ENCODE measurements at regions not wholly inside any gene's neighbourhood (a gene's known extent, or its start where the extent isn't known, plus 50 kb on each side); places are given as distances from the start of the nearest gene placed in this dataset.
A peak's percentile ranks its signal among the peaks of the same experiment; 100 is the strongest.
"Not testable (repeated sequence)": the region's sequence is repeated elsewhere in the genome, so short reads cannot be mapped to it uniquely, and the experiment has no call there.

DNA sequence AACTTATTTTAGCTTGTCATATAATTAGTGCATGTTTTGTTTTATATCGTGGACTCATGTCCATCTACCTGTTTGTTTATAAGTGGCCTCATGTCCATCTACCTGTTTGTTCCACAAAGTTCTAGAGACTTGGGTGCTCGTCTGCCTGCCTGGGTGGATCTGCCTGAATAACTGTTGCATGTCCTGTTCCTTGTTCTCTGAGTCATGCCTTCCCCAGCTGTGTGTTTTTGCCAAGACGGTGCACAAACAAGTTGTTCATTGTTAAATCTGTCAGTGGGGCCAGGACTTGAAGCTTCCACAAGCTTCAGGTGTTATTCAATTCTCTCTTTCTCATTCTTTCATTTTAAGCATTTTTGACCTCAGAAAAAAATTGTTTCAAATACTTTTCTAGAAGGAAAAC lies 358.0 kb upstream of the CITED2 start:
- H3K4me2 ChIP-seq (ENCODE audit: unreplicated experiment), result peak overlapping the region; percentile 45
- in situ Hi-C loops (cut with MboI), result no loop called here
- H3K27ac ChIP-seq, result peak overlapping the region; percentile 33
- no peaks in the 10 kb centered on the region for H3K9me3 ChIP-seq (ENCODE audit: low read depth)
- H3K36me3 ChIP-seq (ENCODE audit: low read depth), result no peaks in the 10 kb centered on the region
- peaks cover 14% of the 10 kb centered on the region for H3K4me1 ChIP-seq (ENCODE audit: insufficient read depth)
- H3F3A ChIP-seq (ENCODE audit: insufficient read depth), result peaks cover 9% of the 10 kb centered on the region; the same call in 1 of the 2 replicates
- peak overlapping the region; percentile 55 for H2AFZ ChIP-seq
- no peaks in the 10 kb centered on the region for H3K9me2 ChIP-seq (ENCODE audit: insufficient read depth)
- no peaks in the 10 kb centered on the region for H3K79me2 ChIP-seq (ENCODE audit: insufficient read depth)
- no peak overlapping the region for H3K9ac ChIP-seq
- peak; percentile 82 for DNase-seq
- no peak for TF ChIP-seq EZH2phosphoT487 (IDR thresholded peaks at IDR 0.05; ENCODE audit: insufficient read depth, low read depth)
- no peak for TF ChIP-seq EZH2 (IDR thresholded peaks at IDR 0.05; ENCODE audit: insufficient read depth, poor library complexity, severe bottlenecking)
- H3K27me3 ChIP-seq (replicated peaks; ENCODE audit: insufficient read depth), result no peaks in the 10 kb centered on the region
- no peaks in the 10 kb centered on the region for H4K20me1 ChIP-seq (ENCODE audit: insufficient read depth)
- H3K4me3 ChIP-seq, result no peak overlapping the region
- 6 to 11% methylated on average over 3 of the region's 3 CpGs for WGBS, 2 experiments (ENCODE audit: low coverage in 1 of 2, low lambda C conversion rate in 2 of 2, missing lambda C conversion rate in 2 of 2)

DNA sequence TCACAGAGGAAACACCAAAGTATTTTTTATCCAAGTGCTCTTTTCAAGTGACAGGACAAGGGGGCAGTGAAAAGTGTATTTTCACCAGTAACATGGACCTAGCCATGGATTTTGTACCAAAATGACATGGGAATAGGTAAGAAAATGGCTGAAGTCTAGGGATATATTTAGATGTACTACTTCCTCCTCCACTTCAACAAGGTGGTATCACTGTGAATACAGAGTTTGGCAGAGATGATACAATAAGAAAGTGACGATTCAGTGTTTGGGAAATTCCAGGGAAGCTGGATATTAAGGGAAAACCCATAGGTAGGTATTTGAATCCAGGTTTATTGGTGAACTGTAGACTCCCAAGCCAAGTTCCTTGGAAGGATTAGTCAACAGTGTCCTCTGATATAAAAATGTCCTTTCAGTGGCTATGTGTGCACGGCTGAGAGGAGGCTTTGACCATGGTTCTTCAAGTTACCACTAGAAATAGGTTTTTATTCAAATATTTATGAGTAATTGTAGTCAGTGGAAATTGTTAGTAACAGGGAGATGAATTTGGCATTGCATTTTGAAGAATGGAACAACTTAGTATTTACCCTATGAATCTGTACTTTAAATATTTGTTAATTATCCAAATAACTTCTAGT lies 356.0 kb upstream of the CITED2 start:
- Histone ChIP-seq H3K9me2 (ENCODE audit: insufficient read depth) (no peaks in the 10 kb centered on the region), H3K9ac (no peak overlapping the region), H2AFZ (no peak overlapping the region), H3K4me3 (no peak overlapping the region), H3K27ac (no peak overlapping the region), H3K36me3 (ENCODE audit: low read depth) (no peaks in the 10 kb centered on the region), H3K9me3 (ENCODE audit: low read depth) (no peaks in the 10 kb centered on the region), H3K27me3 (replicated peaks; ENCODE audit: insufficient read depth) (no peaks in the 10 kb centered on the region), H3K79me2 (ENCODE audit: insufficient read depth) (no peaks in the 10 kb centered on the region), H4K20me1 (ENCODE audit: insufficient read depth) (no peaks in the 10 kb centered on the region), H3F3A (ENCODE audit: insufficient read depth) (peaks cover 9% of the 10 kb centered on the region; the same call in 1 of the 2 replicates), H3K4me1 (ENCODE audit: insufficient read depth) (peaks cover 14% of the 10 kb centered on the region), H3K4me2 (ENCODE audit: unreplicated experiment) (no peak overlapping the region)
- WGBS, 2 experiments (ENCODE audit: low coverage in 1 of 2, low lambda C conversion rate in 2 of 2, missing lambda C conversion rate in 2 of 2), result 87 to 89% methylated on average over 2 of the region's 2 CpGs
- in situ Hi-C loops (cut with MboI), result no loop called here
- TF ChIP-seq EZH2phosphoT487 (IDR thresholded peaks at IDR 0.05; ENCODE audit: insufficient read depth, low read depth) (no peak), EZH2 (IDR thresholded peaks at IDR 0.05; ENCODE audit: insufficient read depth, poor library complexity, severe bottlenecking) (no peak)
- no peak for DNase-seq

DNA sequence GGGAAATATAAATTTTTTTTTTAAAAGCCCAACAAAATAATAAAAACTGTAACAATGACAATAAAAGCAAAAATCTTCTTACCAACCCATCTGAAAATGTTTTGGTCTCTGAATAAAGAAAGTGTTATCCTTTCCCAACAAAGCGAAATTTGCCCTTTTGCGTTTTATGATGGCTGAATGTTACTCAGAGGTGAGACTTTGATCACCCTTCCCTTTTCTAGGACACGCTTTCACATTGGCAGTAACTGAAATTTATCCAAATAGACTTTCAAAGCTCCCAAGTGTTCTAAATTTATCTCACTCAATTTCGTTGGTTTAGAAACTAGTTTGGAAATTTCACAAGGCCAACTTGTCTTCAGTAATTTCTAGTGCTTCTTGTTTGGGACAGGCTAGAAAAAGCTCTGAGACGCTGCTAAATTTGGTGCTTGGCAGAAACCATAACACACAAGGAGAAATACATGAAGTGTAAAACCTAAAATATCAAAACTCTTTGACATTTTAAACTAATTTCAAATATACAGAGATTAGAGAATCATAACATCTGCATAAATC lies 354.5 kb upstream of the CITED2 start:
- Histone ChIP-seq H3K4me3 (no peak overlapping the region), H2AFZ (peak overlapping the region; percentile 30), H3F3A (ENCODE audit: insufficient read depth) (peaks cover 9% of the 10 kb centered on the region; the same call in 1 of the 2 replicates), H3K9me2 (ENCODE audit: insufficient read depth) (no peaks in the 10 kb centered on the region), H3K27ac (no peak overlapping the region), H3K9me3 (ENCODE audit: low read depth) (no peaks in the 10 kb centered on the region), H3K27me3 (replicated peaks; ENCODE audit: insufficient read depth) (no peaks in the 10 kb centered on the region), H3K9ac (no peak overlapping the region), H3K4me2 (ENCODE audit: unreplicated experiment) (no peak overlapping the region), H3K79me2 (ENCODE audit: insufficient read depth) (no peaks in the 10 kb centered on the region), H3K36me3 (ENCODE audit: low read depth) (no peaks in the 10 kb centered on the region), H4K20me1 (ENCODE audit: insufficient read depth) (no peaks in the 10 kb centered on the region), H3K4me1 (ENCODE audit: insufficient read depth) (peaks cover 14% of the 10 kb centered on the region)
- DNase-seq, result no peak
- in situ Hi-C loops (cut with MboI), result no loop called here
- WGBS, 2 experiments (ENCODE audit: low coverage in 1 of 2, low lambda C conversion rate in 2 of 2, missing lambda C conversion rate in 2 of 2), result 83 to 87% methylated on average over 5 of the region's 5 CpGs
- no peak for TF ChIP-seq EZH2 (IDR thresholded peaks at IDR 0.05; ENCODE audit: insufficient read depth, poor library complexity, severe bottlenecking)
- TF ChIP-seq EZH2phosphoT487 (IDR thresholded peaks at IDR 0.05; ENCODE audit: insufficient read depth, low read depth), result no peak

DNA sequence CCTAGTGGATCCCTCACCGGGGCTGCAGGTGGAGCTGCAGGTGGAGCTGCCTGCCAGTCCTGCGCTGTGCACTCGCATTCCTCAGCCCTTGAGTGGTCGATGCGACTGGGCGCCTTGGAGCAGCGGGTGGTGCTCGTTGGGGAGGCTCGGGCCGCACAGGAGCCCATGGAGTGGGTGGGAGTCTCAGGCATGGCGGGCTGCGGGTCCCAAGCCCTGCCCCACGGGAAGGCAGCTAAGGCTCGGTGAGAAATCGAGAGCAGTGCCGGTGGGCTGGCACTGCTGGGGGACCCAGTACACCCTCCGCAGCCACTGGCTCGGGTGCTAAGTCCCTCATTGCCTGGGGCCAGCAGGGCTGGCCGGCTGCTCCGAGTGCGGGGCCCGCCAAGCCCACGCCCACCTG lies 351.8 kb upstream of the CITED2 start:
- H4K20me1 ChIP-seq (ENCODE audit: insufficient read depth); H3K36me3 ChIP-seq (ENCODE audit: low read depth); H3K79me2 ChIP-seq (ENCODE audit: insufficient read depth); H3K27me3 ChIP-seq (replicated peaks; ENCODE audit: insufficient read depth); H3K4me3 ChIP-seq; H3K9ac ChIP-seq; DNase-seq; H3K4me2 ChIP-seq (ENCODE audit: unreplicated experiment); H3K9me2 ChIP-seq (ENCODE audit: insufficient read depth); H3F3A ChIP-seq (ENCODE audit: insufficient read depth); H2AFZ ChIP-seq; H3K9me3 ChIP-seq (ENCODE audit: low read depth); H3K4me1 ChIP-seq (ENCODE audit: insufficient read depth); in situ Hi-C loops (cut with MboI); H3K27ac ChIP-seq: not testable (repeated sequence)
- 95 to 97% methylated on average over 15 of the region's 23 CpGs for WGBS, 2 experiments (ENCODE audit: low coverage in 1 of 2, low lambda C conversion rate in 2 of 2, missing lambda C conversion rate in 2 of 2)

Data from GM23248 (cell line).